ENCODE measurements at regions not wholly inside any gene's neighbourhood (a gene's known extent, or its start where the extent isn't known, plus 50 kb on each side); places are given as distances from the start of the nearest gene placed in this dataset.

GRCh38 chr1:59074598-59074997 lies 222.3 kb upstream of the FGGY start:
- no peaks in the 10 kb centered on the region for H3K9me3 ChIP-seq (ENCODE audit: control insufficient read depth, low read length)
- H3K27me3 ChIP-seq (ENCODE audit: control insufficient read depth, insufficient read depth, low read length) = no peaks in the 10 kb centered on the region
- no peak overlapping the region for H3K4me2 ChIP-seq (ENCODE audit: low read length)
- no peak overlapping the region for H3K27ac ChIP-seq
- no peaks in the 10 kb centered on the region for H3K4me1 ChIP-seq
- no peaks in the 10 kb centered on the region for H3K36me3 ChIP-seq (ENCODE audit: control insufficient read depth, insufficient read depth, low read length)
- H3K9ac ChIP-seq = no peak overlapping the region
- no peak overlapping the region for H2AFZ ChIP-seq
- TF ChIP-seq, protein P1, sequence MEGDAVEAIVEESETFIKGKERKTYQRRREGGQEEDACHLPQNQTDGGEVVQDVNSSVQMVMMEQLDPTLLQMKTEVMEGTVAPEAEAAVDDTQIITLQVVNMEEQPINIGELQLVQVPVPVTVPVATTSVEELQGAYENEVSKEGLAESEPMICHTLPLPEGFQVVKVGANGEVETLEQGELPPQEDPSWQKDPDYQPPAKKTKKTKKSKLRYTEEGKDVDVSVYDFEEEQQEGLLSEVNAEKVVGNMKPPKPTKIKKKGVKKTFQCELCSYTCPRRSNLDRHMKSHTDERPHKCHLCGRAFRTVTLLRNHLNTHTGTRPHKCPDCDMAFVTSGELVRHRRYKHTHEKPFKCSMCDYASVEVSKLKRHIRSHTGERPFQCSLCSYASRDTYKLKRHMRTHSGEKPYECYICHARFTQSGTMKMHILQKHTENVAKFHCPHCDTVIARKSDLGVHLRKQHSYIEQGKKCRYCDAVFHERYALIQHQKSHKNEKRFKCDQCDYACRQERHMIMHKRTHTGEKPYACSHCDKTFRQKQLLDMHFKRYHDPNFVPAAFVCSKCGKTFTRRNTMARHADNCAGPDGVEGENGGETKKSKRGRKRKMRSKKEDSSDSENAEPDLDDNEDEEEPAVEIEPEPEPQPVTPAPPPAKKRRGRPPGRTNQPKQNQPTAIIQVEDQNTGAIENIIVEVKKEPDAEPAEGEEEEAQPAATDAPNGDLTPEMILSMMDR (IDR thresholded peaks at IDR 0.05) = no peak
- no peak overlapping the region for H3K4me3 ChIP-seq (ENCODE audit: low read depth, low read length)
- no peaks in the 10 kb centered on the region for H3K79me2 ChIP-seq

DNA sequence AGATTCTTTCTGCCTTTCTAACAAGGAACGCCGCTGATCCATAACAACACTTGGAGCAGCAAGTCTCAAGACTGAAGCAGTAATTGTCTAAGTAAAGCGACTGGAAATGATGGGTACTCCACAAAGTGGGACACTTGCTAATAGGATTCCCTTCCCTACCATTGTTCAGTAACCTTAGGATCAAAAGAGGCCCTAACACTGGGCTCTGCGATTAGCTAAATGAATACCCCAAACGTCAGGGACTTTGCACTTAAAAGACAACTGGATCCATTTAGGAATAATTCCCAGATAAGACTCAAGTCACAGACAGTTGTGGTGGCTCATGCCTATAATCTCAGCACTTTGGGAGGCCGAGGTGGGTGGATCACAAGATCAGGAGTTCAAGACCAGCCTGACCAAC lies 221.9 kb upstream of the FGGY start:
- no peak overlapping the region for H2AFZ ChIP-seq
- H3K27me3 ChIP-seq (ENCODE audit: control insufficient read depth, insufficient read depth, low read length) = no peaks in the 10 kb centered on the region
- H3K4me2 ChIP-seq (ENCODE audit: low read length) = no peak overlapping the region
- H3K79me2 ChIP-seq = no peaks in the 10 kb centered on the region
- H3K9ac ChIP-seq = no peak overlapping the region
- TF ChIP-seq, protein P1 (IDR thresholded peaks at IDR 0.05) = no peak
- no peak overlapping the region for H3K27ac ChIP-seq
- no peaks in the 10 kb centered on the region for H3K9me3 ChIP-seq (ENCODE audit: control insufficient read depth, low read length)
- H3K4me1 ChIP-seq = no peaks in the 10 kb centered on the region
- no peak overlapping the region for H3K4me3 ChIP-seq (ENCODE audit: low read depth, low read length)
- no peaks in the 10 kb centered on the region for H3K36me3 ChIP-seq (ENCODE audit: control insufficient read depth, insufficient read depth, low read length)

DNA sequence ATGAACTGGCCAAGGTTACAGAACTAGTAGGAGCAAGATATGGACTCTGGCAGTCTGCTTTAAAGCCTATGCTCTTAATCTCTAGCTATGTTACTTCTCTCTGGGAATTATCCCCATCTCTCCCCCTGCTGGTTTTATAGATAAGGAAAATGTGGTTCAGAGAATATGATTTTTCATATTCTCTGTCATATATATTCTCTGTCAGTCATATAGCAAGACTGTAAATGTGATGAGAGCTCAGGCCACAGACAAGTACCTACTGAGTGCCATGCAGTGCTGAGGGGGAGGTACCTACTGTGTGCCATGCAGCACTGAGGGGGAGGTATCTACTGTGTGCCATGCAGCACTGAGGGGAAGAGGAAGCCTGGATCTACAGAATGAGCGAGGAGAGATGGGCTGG lies 220.3 kb upstream of the FGGY start:
- no peaks in the 10 kb centered on the region for H3K79me2 ChIP-seq
- H3K9me3 ChIP-seq (ENCODE audit: control insufficient read depth, low read length) = no peaks in the 10 kb centered on the region
- no peaks in the 10 kb centered on the region for H3K4me1 ChIP-seq
- TF ChIP-seq, protein P1 (IDR thresholded peaks at IDR 0.05) = peak; percentile 32
- H3K36me3 ChIP-seq (ENCODE audit: control insufficient read depth, insufficient read depth, low read length) = no peaks in the 10 kb centered on the region
- H3K4me3 ChIP-seq (ENCODE audit: low read depth, low read length) = no peak overlapping the region
- H3K4me2 ChIP-seq (ENCODE audit: low read length) = no peak overlapping the region
- peak overlapping the region; percentile 38 for H2AFZ ChIP-seq
- no peak overlapping the region for H3K27ac ChIP-seq
- no peak overlapping the region for H3K9ac ChIP-seq
- no peaks in the 10 kb centered on the region for H3K27me3 ChIP-seq (ENCODE audit: control insufficient read depth, insufficient read depth, low read length)

DNA sequence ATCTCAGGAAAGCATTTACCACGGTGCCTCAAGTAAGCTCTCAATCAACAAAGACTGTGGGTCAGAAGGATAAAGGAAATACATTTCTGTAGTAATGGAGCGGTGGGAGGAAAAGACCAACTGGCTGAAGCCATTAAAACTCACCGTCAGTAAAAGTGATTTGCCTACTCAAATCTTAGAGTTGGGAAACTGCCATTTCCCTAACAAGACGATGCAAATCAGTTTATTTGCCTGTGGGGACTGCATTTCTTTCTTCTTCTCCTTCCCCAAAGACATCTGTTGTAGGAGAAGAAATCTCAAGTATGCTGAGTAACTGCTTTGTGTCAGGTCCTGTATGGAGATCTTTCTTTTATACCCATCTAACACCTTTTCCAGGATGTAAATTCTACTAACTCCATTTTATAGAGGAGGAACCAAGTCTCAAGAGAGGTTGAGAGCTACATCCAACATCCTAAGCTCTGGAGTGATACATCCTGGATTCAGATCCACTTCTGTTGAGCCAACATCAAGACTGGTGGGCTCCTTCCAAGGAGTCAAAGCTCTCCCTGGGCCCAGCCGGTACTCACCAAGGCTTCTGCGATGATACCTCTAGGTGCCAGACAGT lies 219.3 kb upstream of the FGGY start:
- Histone ChIP-seq H3K4me3 (ENCODE audit: low read depth, low read length) (no peak overlapping the region), H3K4me2 (ENCODE audit: low read length) (no peak overlapping the region), H3K79me2 (no peaks in the 10 kb centered on the region), H3K27ac (no peak overlapping the region), H3K36me3 (ENCODE audit: control insufficient read depth, insufficient read depth, low read length) (no peaks in the 10 kb centered on the region), H3K9me3 (ENCODE audit: control insufficient read depth, low read length) (no peaks in the 10 kb centered on the region), H2AFZ (no peak overlapping the region), H3K4me1 (no peaks in the 10 kb centered on the region), H3K27me3 (ENCODE audit: control insufficient read depth, insufficient read depth, low read length) (no peaks in the 10 kb centered on the region), H3K9ac (no peak overlapping the region)
- TF ChIP-seq, protein P1 (IDR thresholded peaks at IDR 0.05) = no peak

DNA sequence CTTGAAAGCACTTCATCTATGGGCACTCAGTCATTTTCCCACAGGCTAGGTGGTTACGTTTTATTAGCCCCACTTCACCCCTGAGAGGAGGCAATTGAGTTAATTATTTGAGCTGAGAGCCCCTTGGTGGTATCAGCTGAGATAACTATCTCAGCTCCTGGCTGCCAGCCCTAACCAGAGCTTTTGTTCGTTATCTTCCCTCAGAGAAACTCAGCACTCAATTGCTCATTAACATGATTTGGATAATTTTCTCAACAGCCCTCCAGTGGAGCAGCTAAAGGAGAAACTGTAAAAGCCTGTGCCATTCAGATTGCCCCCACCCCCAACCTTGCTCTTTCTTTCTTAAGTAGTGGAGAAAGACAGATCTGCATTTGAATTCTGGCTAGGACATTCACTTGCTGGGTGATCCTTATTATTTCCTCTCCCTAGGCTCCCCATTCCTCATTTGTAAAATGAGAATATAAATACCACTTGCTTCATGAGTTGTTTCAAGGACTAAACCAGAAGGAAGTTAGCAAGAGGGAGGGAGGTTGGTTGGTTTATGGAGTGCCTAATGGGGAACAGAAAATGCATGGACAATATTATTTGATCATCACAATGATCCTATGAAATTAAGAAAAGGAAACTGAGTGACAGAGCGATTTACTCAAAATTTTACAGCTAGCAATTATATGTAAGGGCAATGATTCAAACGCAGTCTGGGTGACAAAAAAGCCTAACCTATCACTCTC lies 218.7 kb upstream of the FGGY start:
- Histone ChIP-seq H3K4me2 (ENCODE audit: low read length) (no peak overlapping the region), H3K4me3 (ENCODE audit: low read depth, low read length) (no peak overlapping the region), H2AFZ (no peak overlapping the region), H3K36me3 (ENCODE audit: control insufficient read depth, insufficient read depth, low read length) (no peaks in the 10 kb centered on the region), H3K9me3 (ENCODE audit: control insufficient read depth, low read length) (no peaks in the 10 kb centered on the region), H3K9ac (no peak overlapping the region), H3K79me2 (no peaks in the 10 kb centered on the region), H3K27ac (no peak overlapping the region), H3K27me3 (ENCODE audit: control insufficient read depth, insufficient read depth, low read length) (no peaks in the 10 kb centered on the region), H3K4me1 (no peaks in the 10 kb centered on the region)
- TF ChIP-seq, protein P1 (IDR thresholded peaks at IDR 0.05) = no peak
